ENCODE measurements at regions not wholly inside any gene's neighbourhood (a gene's known extent, or its start where the extent isn't known, plus 50 kb on each side); places are given as distances from the start of the nearest gene placed in this dataset.

DNA sequence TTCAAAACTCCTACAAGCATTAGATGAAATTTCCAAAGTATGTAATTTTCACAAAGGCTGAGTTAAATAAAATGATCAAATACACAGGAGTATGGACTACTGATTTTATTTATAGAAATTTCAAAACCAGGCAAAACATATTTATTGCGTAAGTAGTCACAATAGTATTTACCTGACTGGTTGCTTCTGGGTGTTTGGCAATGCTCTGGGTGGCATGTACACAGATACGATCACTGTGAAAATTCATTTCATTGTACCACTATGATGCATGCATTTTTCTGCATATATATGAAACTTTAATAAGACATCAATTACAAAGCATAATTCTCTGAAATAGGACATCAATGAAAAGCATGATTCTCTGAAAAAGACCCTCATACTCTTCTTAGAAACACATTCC, 384.2 kb downstream of the TLL1 start:
- no peak for DNase-seq (ENCODE audit: low read depth)
- TF ChIP-seq CTCF (IDR thresholded peaks at IDR 0.05; ENCODE audit: control insufficient read depth, insufficient read depth, low read depth, low read length, missing control alignments), result no peak
- H3K4me3 ChIP-seq (ENCODE audit: control insufficient read depth, low read depth, low read length), result no peak overlapping the region

DNA sequence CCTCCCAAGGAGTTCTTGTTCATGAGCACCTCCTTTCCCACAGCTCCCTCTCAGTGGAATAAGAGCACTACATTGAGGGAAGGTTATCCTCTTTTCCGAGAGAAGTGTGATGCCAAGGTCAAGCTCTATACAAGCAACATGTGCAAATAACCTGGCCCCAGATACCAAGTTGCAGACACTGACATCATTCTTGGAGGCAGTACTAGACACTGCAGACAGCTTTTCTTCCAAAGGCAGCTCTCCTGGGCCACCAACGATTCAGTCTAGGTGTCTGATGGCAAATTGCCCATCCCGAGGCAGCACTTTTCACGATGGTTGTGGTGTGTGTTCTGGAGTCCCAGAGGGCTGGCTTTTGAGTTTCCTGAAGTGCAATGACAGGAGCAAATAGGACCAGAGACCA, 384.9 kb downstream of the TLL1 start:
- TF ChIP-seq CTCF (IDR thresholded peaks at IDR 0.05; ENCODE audit: control insufficient read depth, insufficient read depth, low read depth, low read length, missing control alignments), result no peak
- DNase-seq (ENCODE audit: low read depth), result no peak
- no peak overlapping the region for H3K4me3 ChIP-seq (ENCODE audit: control insufficient read depth, low read depth, low read length)

GRCh38 chr4:166259081-166259480, 386.0 kb downstream of the TLL1 start:
- H3K4me3 ChIP-seq (ENCODE audit: control insufficient read depth, low read depth, low read length), result no peak overlapping the region
- no peak for DNase-seq (ENCODE audit: low read depth)
- TF ChIP-seq CTCF (IDR thresholded peaks at IDR 0.05; ENCODE audit: control insufficient read depth, insufficient read depth, low read depth, low read length, missing control alignments), result no peak

- TF ChIP-seq CTCF (IDR thresholded peaks at IDR 0.05; ENCODE audit: control insufficient read depth, insufficient read depth, low read depth, low read length, missing control alignments), result no peak
- H3K4me3 ChIP-seq (ENCODE audit: control insufficient read depth, low read depth, low read length), result no peak overlapping the region
- no peak for DNase-seq (ENCODE audit: low read depth)
Measured at GRCh38 chr4:166274136-166274761, 401.2 kb downstream of the TLL1 start.

- no peak overlapping the region for H3K4me3 ChIP-seq (ENCODE audit: control insufficient read depth, low read depth, low read length)
- TF ChIP-seq CTCF (IDR thresholded peaks at IDR 0.05; ENCODE audit: control insufficient read depth, insufficient read depth, low read depth, low read length, missing control alignments), result no peak
- no peak for DNase-seq (ENCODE audit: low read depth)
Measured at GRCh38 chr4:166274775-166275174, 401.7 kb downstream of the TLL1 start.

DNA sequence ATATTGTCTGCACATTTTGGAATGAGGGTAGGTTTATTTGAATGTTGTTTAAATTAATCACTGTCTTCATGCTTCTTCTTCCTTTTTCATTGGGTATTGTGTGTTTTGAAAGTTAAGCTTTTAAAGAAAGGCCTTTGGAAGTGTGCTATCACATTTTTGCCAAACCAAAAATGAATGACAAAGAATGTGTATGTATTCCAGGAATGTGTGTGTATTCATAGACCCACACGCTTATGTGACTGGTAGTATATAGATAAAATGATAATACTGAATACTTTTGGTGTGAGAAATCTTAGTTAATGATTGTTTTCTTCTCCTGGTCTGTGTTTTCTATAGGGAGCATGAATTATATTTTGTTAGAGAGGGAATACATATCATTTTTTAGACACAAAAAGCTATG, 404.4 kb downstream of the TLL1 start:
- no peak overlapping the region for H3K4me3 ChIP-seq (ENCODE audit: control insufficient read depth, low read depth, low read length)
- no peak for DNase-seq (ENCODE audit: low read depth)
- TF ChIP-seq CTCF (IDR thresholded peaks at IDR 0.05; ENCODE audit: control insufficient read depth, insufficient read depth, low read depth, low read length, missing control alignments), result no peak

DNA sequence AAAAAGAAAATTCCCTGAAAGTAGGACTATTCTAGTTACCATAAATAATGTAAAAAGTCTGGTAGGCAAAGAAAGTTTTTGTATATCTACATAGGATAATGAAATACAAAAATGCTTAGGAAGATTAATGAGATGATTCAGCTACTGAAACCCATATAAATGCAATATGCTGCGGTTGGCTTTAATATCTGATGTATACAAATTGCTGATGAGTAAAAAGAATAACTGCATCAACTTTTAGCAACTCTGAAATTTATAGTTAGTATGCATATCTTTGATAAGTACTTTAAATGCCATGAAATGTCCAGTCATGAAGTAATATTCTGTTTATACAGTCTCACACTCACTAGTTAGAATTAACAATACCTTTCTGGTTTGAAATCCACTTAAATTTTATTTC, 404.8 kb downstream of the TLL1 start:
- no peak for DNase-seq (ENCODE audit: low read depth)
- no peak for TF ChIP-seq CTCF (IDR thresholded peaks at IDR 0.05; ENCODE audit: control insufficient read depth, insufficient read depth, low read depth, low read length, missing control alignments)
- H3K4me3 ChIP-seq (ENCODE audit: control insufficient read depth, low read depth, low read length), result no peak overlapping the region
